ENCODE measurements at regions not wholly inside any gene's neighbourhood (a gene's known extent, or its start where the extent isn't known, plus 50 kb on each side); places are given as distances from the start of the nearest gene placed in this dataset.

DNA sequence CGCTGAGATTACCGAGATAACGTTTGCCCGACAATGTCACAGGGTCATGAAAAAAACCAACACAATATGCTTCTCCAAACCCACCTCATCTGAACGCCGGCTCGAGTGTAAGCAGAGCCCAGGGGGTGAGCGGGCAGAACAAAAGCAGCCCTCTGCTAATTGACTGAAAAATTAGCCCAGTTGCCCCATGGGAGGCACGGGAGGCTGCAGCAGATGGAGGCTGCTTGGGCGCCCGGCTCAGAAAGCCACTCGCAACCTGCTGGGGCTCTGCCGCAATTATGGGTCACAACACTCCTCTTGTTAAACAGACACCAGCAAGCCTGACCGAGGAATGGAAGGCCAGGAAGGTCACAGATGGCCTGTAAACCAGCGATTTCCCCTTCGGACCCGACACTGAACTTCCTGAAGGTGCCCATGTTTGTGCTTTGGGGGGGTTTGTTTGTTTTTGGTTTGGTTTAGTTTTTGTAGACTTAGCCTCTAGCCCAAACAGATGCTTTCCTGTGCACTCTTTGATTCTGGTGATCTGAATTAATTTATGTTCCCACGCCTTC lies 104.6 kb upstream of the IRX1 start:
- no peak overlapping the region for H3K27ac ChIP-seq
- H3K9me3 ChIP-seq, result peaks cover 0 to 4% (median 0%) of the 10 kb centered on the region in 4 donors
- H3K36me3 ChIP-seq, result no peaks in the 10 kb centered on the region
- DNase-seq (no peak), ATAC-seq (ENCODE audit: low FRiP score in 2 of 2) (no peak)
- no peaks in the 10 kb centered on the region for H3K4me1 ChIP-seq
- no peak for TF ChIP-seq POLR2A (IDR thresholded peaks at IDR 0.05)
- TF ChIP-seq, protein P1, sequence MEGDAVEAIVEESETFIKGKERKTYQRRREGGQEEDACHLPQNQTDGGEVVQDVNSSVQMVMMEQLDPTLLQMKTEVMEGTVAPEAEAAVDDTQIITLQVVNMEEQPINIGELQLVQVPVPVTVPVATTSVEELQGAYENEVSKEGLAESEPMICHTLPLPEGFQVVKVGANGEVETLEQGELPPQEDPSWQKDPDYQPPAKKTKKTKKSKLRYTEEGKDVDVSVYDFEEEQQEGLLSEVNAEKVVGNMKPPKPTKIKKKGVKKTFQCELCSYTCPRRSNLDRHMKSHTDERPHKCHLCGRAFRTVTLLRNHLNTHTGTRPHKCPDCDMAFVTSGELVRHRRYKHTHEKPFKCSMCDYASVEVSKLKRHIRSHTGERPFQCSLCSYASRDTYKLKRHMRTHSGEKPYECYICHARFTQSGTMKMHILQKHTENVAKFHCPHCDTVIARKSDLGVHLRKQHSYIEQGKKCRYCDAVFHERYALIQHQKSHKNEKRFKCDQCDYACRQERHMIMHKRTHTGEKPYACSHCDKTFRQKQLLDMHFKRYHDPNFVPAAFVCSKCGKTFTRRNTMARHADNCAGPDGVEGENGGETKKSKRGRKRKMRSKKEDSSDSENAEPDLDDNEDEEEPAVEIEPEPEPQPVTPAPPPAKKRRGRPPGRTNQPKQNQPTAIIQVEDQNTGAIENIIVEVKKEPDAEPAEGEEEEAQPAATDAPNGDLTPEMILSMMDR (IDR thresholded peaks at IDR 0.05), result no peak
- TF ChIP-seq POLR2AphosphoS5 (IDR thresholded peaks at IDR 0.05), result no peak
- no peak for TF ChIP-seq EP300 (IDR thresholded peaks at IDR 0.05)
- no peaks in the 10 kb centered on the region for H3K27me3 ChIP-seq
- 57 to 68% methylated on average over 14 to 18 of the region's 18 CpGs for WGBS, 2 donors
- no peak overlapping the region for H3K4me3 ChIP-seq

DNA sequence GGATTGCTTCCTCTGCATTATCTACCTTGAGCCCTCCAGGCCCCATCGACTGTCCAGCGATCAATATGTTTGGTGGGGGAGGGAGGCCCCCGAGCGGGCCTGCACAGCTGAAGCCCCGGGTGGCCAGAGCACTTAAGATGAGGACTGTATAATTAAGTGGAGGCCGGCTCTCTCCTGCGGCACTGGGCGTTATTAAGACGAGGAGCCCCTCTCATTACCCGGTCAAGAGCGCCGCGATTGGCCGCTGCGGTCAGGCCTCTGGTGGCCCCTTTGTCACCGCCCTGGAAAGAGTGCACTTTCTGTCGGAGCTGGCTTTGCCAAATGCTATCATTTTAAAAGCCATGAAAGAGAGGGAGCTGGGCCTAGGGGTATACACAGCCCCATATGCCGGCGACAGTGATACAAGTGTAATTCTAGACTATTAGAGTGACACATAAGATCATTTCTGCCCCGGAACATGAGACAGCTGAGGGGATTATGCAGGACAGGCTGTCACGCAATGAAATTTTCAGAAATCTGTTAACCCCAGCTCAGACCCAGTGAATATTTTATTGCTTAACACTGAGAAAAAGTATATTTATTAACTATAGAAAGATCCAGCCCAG lies 106.3 kb upstream of the IRX1 start:
- Histone ChIP-seq H3K4me3 (no peak overlapping the region), H3K27ac (no peak overlapping the region), H3K4me1 (no peaks in the 10 kb centered on the region), H3K9me3 (peaks cover 0 to 4% (median 0%) of the 10 kb centered on the region in 4 donors), H3K36me3 (no peaks in the 10 kb centered on the region), H3K27me3 (no peaks in the 10 kb centered on the region)
- WGBS, 2 donors, result 68 to 74% methylated on average over 21 of the region's 21 CpGs
- DNase-seq (peak in 1 of 2 donors; percentile 62), ATAC-seq (ENCODE audit: low FRiP score in 2 of 2) (peak in 1 of 2 donors; percentile 19)
- TF ChIP-seq POLR2A (IDR thresholded peaks at IDR 0.05), result no peak
- no peak for TF ChIP-seq EP300 (IDR thresholded peaks at IDR 0.05)
- TF ChIP-seq, protein P1 (IDR thresholded peaks at IDR 0.05), result no peak

DNA sequence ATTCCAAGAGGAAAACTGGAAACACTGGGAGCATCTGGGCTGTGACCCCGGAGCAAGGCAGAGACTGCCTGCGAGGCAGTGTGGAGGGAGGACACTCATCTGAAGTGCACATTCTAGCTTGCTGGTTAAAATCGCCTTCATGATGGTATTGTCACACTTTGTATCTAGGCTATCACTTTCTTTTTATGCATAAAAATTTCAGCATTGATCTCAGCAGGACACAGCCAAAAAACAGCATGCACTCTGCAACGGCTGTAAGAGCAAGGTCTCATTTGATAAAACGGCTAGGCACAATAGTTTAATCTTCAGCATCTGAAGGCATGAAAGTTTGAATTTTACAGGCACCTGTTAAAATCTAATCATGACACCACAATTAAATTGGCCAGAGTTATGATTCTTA lies 110.8 kb upstream of the IRX1 start:
- ATAC-seq (ENCODE audit: low FRiP score in 2 of 2) (no peak), DNase-seq (no peak)
- Histone ChIP-seq H3K27me3 (no peaks in the 10 kb centered on the region), H3K9me3 (no peaks in the 10 kb centered on the region), H3K36me3 (no peaks in the 10 kb centered on the region), H3K4me1 (no peaks in the 10 kb centered on the region), H3K27ac (no peak overlapping the region), H3K4me3 (no peak overlapping the region)
- TF ChIP-seq EP300 (IDR thresholded peaks at IDR 0.05) (no peak), POLR2A (IDR thresholded peaks at IDR 0.05) (no peak), POLR2AphosphoS5 (IDR thresholded peaks at IDR 0.05) (no peak)
- TF ChIP-seq, protein P1 (IDR thresholded peaks at IDR 0.05), result no peak
- WGBS, 2 donors, result 52 to 57% methylated on average over 5 of the region's 5 CpGs

DNA sequence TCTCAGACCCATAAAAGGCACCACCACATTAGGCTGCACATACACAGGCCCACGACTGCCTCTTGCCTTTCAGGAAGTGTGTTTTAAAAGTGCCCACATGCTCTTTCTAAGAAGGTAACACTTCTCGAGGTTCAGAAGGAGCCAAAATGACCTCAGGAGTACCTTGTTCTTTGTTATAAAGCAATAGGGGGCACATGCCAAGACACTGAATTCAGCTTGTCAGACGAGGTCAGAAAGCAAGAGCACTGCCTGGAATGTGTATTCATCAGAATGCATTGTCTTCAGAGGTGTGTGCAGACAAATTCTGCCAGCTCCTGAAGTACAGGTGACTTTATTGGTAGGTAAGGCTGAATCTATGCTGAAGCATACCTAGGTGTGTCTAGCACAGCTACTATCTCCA lies 114.5 kb upstream of the IRX1 start:
- H3K9me3 ChIP-seq, result no peaks in the 10 kb centered on the region
- H3K4me1 ChIP-seq, result no peaks in the 10 kb centered on the region
- no peak for DNase-seq
- H3K27ac ChIP-seq, result no peak overlapping the region
- WGBS, 2 donors, result 39 to 45% methylated on average over 3 of the region's 3 CpGs
- H3K36me3 ChIP-seq, result no peaks in the 10 kb centered on the region
- no peak overlapping the region for H3K4me3 ChIP-seq
- no peaks in the 10 kb centered on the region for H3K27me3 ChIP-seq
- TF ChIP-seq EP300 (IDR thresholded peaks at IDR 0.05), result no peak
- TF ChIP-seq, protein P1 (IDR thresholded peaks at IDR 0.05), result no peak
- no peak for TF ChIP-seq POLR2AphosphoS5 (IDR thresholded peaks at IDR 0.05)
- no peak for ATAC-seq (ENCODE audit: low FRiP score in 2 of 2)

DNA sequence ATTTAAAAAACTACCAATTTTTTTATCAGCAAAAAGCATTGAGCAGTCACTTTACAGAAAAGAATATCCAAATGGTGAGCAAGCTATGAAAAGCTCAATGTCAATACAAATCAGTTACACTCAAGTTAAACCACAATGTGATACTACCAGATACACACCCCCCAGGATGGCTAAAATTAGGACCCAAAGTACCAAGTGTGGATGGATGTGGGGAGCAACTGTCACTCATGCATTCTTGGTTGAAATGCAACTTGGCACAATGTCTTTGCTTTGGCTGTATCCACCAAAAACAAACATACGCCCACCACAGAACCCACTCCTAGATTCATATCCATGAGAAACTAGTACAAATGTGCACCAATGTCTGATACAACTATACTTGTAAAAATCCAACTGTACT lies 120.0 kb upstream of the IRX1 start:
- H3K4me3 ChIP-seq, result no peak overlapping the region
- H3K9me3 ChIP-seq, result no peaks in the 10 kb centered on the region
- ATAC-seq (ENCODE audit: low FRiP score in 2 of 2) (no peak), DNase-seq (no peak)
- TF ChIP-seq POLR2A (IDR thresholded peaks at IDR 0.05) (no peak), EP300 (IDR thresholded peaks at IDR 0.05) (no peak), POLR2AphosphoS5 (IDR thresholded peaks at IDR 0.05) (no peak)
- TF ChIP-seq, protein P1 (IDR thresholded peaks at IDR 0.05), result no peak
- H3K27ac ChIP-seq, result no peak overlapping the region
- WGBS, 2 donors, result 93 to 95% methylated on average over 1 of the region's 1 CpG
- H3K4me1 ChIP-seq, result no peaks in the 10 kb centered on the region
- no peaks in the 10 kb centered on the region for H3K27me3 ChIP-seq
- no peaks in the 10 kb centered on the region for H3K36me3 ChIP-seq
